WTC11 (cell line): ENCODE measurements at regions not wholly inside any gene's neighbourhood (a gene's known extent, or its start where the extent isn't known, plus 50 kb on each side); places are given as distances from the start of the nearest gene placed in this dataset.

ENCODE experiments used
- ELF4 ChIP-seq: sonication (generic); formaldehyde crosslinking; IDR thresholded peaks from 2 replicates; pipeline ENCODE4 v1.8.1; 2022; ENCODE audit warnings: low read depth, mild to moderate bottlenecking, moderate library complexity, missing genetic modification reagents
- GABPB1 ChIP-seq: sonication (generic); formaldehyde crosslinking; IDR thresholded peaks from 2 replicates; pipeline ENCODE4 v1.8.1; 2023; ENCODE audit warnings: mild to moderate bottlenecking, missing genetic modification reagents
- HMGXB4 ChIP-seq: sonication (generic); formaldehyde crosslinking; IDR thresholded peaks from 2 replicates; pipeline ENCODE4 v1.8.1; 2023; ENCODE audit warnings: mild to moderate bottlenecking, moderate library complexity, missing genetic modification reagents
- JUN ChIP-seq: sonication (generic); formaldehyde crosslinking; IDR thresholded peaks from 2 replicates; pipeline ENCODE4 v1.8.0; 2023; ENCODE audit warnings: mild to moderate bottlenecking, missing genetic modification reagents
- NFYB ChIP-seq: sonication (generic); formaldehyde crosslinking; conservative IDR thresholded peaks from 2 replicates; pipeline ENCODE4 v1.8.0; 2022; ENCODE audit warnings: low read depth, missing genetic modification reagents
- TEAD4 ChIP-seq: sonication (generic); formaldehyde crosslinking; IDR thresholded peaks from 2 replicates; pipeline ENCODE4 v1.8.0; 2022; ENCODE audit warnings: mild to moderate bottlenecking, missing genetic modification reagents
- TF ChIP-seq, protein P1 (sequence below): fragments of 200-600 bp; IDR thresholded peaks from 2 replicates; pipeline ENCODE4 v1.8.0; 2022; ENCODE audit warnings: antibody characterized with exemption
- TF ChIP-seq, protein P2 (sequence below): sonication (generic); formaldehyde crosslinking; IDR thresholded peaks from 2 replicates; pipeline ENCODE4 v1.8.0; 2022; ENCODE audit warnings: mild to moderate bottlenecking, missing genetic modification reagents

DNA sequence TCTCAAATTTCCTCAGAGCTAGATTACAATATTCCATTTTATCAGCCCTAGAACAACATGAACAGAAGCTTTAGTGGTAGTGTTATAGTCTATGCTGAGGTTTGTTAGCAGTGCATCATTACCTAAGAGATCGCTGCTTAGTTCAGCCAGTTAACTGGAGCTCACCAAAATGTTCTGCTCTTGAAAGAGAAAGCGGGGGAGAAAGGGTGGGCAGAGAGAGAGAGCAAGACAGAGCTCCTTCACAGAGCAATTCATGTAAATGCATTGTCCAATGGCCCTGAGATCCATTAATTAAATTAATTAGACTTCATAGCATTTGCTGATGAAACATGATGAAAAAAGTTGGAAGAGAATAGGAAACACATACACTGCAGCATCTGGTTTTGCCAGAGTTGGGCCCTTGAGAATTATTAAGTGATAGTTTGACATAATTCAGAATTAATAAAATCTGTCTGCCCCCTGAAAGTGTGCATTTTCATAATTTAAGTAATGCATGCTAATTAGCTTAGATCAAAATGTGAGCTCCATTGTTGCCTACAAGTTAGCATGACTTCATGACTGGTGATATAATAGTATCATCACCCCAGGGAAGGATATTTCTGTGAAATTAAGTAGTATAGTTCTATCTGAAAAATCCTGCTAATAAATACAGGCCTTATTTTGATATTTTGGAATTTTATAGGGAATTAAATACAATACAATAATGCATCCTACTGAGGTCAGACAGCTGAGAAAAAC lies 86.9 kb upstream of the LYSMD4 start:
- TF ChIP-seq, protein P1, sequence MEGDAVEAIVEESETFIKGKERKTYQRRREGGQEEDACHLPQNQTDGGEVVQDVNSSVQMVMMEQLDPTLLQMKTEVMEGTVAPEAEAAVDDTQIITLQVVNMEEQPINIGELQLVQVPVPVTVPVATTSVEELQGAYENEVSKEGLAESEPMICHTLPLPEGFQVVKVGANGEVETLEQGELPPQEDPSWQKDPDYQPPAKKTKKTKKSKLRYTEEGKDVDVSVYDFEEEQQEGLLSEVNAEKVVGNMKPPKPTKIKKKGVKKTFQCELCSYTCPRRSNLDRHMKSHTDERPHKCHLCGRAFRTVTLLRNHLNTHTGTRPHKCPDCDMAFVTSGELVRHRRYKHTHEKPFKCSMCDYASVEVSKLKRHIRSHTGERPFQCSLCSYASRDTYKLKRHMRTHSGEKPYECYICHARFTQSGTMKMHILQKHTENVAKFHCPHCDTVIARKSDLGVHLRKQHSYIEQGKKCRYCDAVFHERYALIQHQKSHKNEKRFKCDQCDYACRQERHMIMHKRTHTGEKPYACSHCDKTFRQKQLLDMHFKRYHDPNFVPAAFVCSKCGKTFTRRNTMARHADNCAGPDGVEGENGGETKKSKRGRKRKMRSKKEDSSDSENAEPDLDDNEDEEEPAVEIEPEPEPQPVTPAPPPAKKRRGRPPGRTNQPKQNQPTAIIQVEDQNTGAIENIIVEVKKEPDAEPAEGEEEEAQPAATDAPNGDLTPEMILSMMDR, result no peak
- TF ChIP-seq GABPB1 (CRISPR knock-in tag) (no peak), NFYB (CRISPR knock-in tag) (no peak), TEAD4 (CRISPR knock-in tag) (no peak), JUN (no peak), HMGXB4 (CRISPR knock-in tag) (no peak), ELF4 (CRISPR knock-in tag) (no peak)
- TF ChIP-seq, protein P2, sequence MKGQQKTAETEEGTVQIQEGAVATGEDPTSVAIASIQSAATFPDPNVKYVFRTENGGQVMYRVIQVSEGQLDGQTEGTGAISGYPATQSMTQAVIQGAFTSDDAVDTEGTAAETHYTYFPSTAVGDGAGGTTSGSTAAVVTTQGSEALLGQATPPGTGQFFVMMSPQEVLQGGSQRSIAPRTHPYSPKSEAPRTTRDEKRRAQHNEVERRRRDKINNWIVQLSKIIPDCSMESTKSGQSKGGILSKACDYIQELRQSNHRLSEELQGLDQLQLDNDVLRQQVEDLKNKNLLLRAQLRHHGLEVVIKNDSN, result no peak
